GM12873 (cell line): ENCODE measurements at regions not wholly inside any gene's neighbourhood (a gene's known extent, or its start where the extent isn't known, plus 50 kb on each side); places are given as distances from the start of the nearest gene placed in this dataset.

ENCODE experiments used
- CTCF ChIP-seq: IDR thresholded peaks from 2 replicates; pipeline ENCODE4 v1.5.1; 2012; ENCODE audit warnings: low read depth, mild to moderate bottlenecking, moderate library complexity, low read length, control low read depth; ENCODE audit not compliant: insufficient read depth; ENCODE audit errors: missing control alignments

GRCh38 chr5:145483212-145483611 is 351.9 kb downstream of the PRELID2 start:
- TF ChIP-seq CTCF, result no peak

GRCh38 chr5:145479857-145480256 is 355.3 kb downstream of the PRELID2 start:
- no peak for TF ChIP-seq CTCF

GRCh38 chr5:145479271-145479670 is 355.9 kb downstream of the PRELID2 start:
- TF ChIP-seq CTCF, result no peak

- TF ChIP-seq CTCF, result no peak
Observed at GRCh38 chr5:145478651-145479050, 356.5 kb downstream of the PRELID2 start.

- no peak for TF ChIP-seq CTCF
Observed at GRCh38 chr5:145473042-145473642, 362.0 kb downstream of the PRELID2 start.

GRCh38 chr5:145471831-145472612 is 363.1 kb downstream of the PRELID2 start:
- no peak for TF ChIP-seq CTCF

- TF ChIP-seq CTCF, result no peak
Observed at GRCh38 chr5:145471026-145471425, 364.1 kb downstream of the PRELID2 start.
